Gastroesophageal sphincter (tissue), 3 donors: ENCODE measurements at regions not wholly inside any gene's neighbourhood (a gene's known extent, or its start where the extent isn't known, plus 50 kb on each side); places are given as distances from the start of the nearest gene placed in this dataset.

Experiments
- CTCF ChIP-seq, 4 experiments: fragments of 200-600 bp in 2 of 4; fragments of 450-650 bp in 2 of 4; sonication (generic) in 1 of 4; IDR thresholded peaks; one replicate each; pipeline ENCODE4 v1.5.1; 2017 to 2019; ENCODE audit warnings: antibody characterized with exemption in 4 of 4, mild to moderate bottlenecking in 2 of 4, moderate library complexity in 2 of 4
- POLR2A ChIP-seq, 2 donors: fragments of 450-650 bp; IDR thresholded peaks; one replicate each; pipeline ENCODE4 v1.6.1; 2017; ENCODE audit warnings: antibody characterized with exemption in 2 of 2, mild to moderate bottlenecking in 2 of 2, moderate library complexity in 1 of 2
- POLR2AphosphoS5 ChIP-seq: sonication (generic); formaldehyde crosslinking; IDR thresholded peaks from one replicate; pipeline ENCODE4 v1.6.1; 2017; ENCODE audit warnings: antibody characterized with exemption

GRCh38 chr16:10324210-10324609, 61.7 kb upstream of the ATF7IP2 start:
- TF ChIP-seq POLR2AphosphoS5 (no peak), CTCF (IDR thresholded peaks at IDR 0.05) (no peak), POLR2A (IDR thresholded peaks at IDR 0.05) (no peak)
